ENCODE measurements at regions not wholly inside any gene's neighbourhood (a gene's known extent, or its start where the extent isn't known, plus 50 kb on each side); places are given as distances from the start of the nearest gene placed in this dataset.

- DNase-seq (ENCODE audit: low spot score) = no peak
These were observed 308.5 kb downstream of the BMP7 start for GRCh38 chr20:56957737-56958553.

GRCh38 chr20:56964901-56965300 is 301.5 kb downstream of the BMP7 start:
- no peak for DNase-seq (ENCODE audit: low spot score)

DNA sequence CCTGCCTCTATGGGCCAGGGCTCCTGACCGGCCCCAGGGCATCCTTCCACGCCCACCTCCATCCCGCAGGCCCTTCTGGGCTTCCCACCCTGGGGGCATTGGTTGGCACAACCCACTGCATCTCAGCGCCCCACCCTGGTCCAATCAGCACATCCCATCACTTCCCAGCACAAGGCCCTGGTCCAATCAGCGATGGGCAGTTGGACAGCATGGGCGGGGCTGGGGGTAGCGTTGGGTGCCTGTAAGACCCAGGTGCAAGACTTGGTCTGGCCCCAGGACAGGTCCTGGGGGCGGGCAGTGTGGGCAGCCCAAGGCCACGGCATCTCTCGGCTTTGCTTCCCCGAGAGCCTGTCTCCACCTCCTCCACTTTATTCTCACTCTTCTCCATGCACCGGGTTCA is 298.5 kb downstream of the BMP7 start:
- DNase-seq (ENCODE audit: low spot score) = no peak

GRCh38 chr20:56968376-56969048 is 297.9 kb downstream of the BMP7 start:
- DNase-seq (ENCODE audit: low spot score) = no peak

GRCh38 chr20:56974499-56975250 is 291.8 kb downstream of the BMP7 start:
- DNase-seq (ENCODE audit: low spot score) = peak; percentile 43

- no peak for DNase-seq (ENCODE audit: low spot score)
These were observed 290.6 kb downstream of the BMP7 start for GRCh38 chr20:56975838-56976237.

- DNase-seq (ENCODE audit: low spot score) = no peak
These were observed 290.1 kb downstream of the BMP7 start for GRCh38 chr20:56976336-56976735.

- DNase-seq (ENCODE audit: low spot score) = no peak
These were observed 288.0 kb downstream of the BMP7 start for GRCh38 chr20:56978475-56978874.

DNA sequence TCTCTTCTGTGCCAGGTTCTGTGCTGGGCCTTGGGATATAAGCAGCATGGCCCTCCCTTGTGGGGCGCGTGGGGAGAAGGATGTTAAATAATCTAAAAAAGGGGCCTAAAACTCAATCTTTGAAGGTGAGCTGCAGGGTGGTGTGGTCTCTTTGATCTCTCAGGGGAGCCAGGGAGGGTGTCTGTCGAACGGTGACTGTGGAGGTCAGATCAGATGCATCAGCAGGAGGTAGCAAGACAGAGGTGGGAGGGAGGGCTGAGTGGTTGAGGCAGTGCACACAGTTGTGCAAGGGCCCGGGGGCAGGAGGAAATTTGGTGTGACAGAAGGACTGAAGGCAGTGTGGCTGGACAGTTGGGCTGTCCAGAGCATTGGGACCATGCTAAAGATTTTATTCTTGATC is 287.3 kb downstream of the BMP7 start:
- no peak for DNase-seq (ENCODE audit: low spot score)

DNA sequence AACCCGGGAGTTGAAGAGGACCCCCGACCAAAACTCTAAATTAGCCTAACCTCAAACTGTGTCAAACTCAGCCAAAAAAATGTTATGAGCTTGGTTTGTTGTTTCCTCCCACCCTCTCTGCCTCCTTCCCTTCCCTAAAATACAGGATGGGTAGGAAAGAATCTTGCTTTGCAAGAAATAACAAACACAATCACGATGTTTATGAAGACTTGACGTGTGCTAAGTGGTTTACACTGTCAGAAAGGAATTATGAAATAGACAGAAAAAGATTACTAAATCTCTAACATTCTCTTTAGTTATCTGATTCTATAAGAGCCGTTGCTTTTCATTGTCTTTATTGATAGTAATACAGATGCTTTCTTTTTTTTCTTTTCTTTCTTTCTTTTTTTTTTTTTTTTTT is 285.1 kb downstream of the BMP7 start:
- no peak for DNase-seq (ENCODE audit: low spot score)

DNA sequence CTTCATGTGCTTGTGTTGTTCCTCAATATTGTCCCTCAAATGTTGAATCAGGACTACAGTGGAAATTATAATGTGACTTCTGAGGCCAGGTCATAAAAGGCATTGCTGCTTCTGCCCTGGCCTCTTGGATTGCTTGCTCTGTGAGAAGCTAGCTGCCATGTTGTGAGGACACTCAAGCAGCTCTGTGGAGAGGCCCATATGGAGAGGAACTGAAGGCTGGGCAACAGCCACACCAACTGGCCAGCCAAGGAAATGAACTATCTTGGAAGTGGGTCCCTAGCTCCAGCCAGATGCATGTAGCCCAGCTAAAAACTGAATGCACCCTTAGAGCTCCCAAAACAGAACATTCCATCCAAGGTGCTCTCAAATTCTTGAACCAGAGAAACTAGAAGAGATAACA is 282.6 kb downstream of the BMP7 start:
- no peak for DNase-seq (ENCODE audit: low spot score)

GRCh38 chr20:56985066-56985685 is 281.3 kb downstream of the BMP7 start:
- DNase-seq (ENCODE audit: low spot score) = no peak

- DNase-seq (ENCODE audit: low spot score) = no peak
These were observed 280.0 kb downstream of the BMP7 start for GRCh38 chr20:56986476-56986875.

GRCh38 chr20:56986931-56987720 is 279.3 kb downstream of the BMP7 start:
- DNase-seq (ENCODE audit: low spot score) = no peak

DNA sequence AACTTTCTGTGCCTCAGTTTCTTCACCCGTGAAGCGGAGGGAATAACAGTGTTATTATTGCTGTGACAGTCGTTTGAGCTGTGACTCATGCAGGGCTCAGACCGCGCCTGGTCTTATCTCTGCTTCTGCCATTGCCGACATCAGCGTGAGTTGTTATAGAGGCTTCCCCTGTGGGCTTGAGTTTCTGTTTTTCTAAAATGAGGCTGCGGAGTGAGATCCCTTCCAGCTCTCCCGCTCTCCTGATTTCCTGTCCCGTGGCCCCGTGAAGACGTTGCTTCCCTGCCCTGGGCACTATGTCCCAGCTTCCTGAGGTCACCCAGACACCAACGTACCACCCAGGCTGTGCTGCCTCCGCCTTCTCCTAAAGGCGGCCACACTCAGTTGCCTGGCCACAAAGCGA is 278.5 kb downstream of the BMP7 start:
- DNase-seq (ENCODE audit: low spot score) = no peak

DNA sequence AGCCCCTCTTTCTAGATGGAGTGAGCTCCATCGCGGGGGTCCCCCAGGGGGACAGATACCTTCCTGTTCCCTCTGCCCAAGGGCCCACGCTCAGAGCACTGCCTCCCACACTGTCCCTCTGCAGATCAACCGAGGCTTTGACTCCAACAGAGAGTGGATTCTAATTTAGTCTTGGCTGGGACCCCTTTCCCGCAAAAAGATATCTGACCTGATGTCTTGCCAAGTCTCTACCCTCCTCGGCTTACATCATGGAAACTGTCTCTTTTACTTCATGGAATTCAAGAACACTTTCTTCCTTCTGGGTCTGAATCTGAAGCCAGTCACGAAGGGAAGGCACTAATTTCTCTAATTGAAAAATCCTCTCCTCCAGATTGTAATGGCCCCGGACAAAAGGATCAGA is 278.0 kb downstream of the BMP7 start:
- DNase-seq (ENCODE audit: low spot score) = no peak

DNA sequence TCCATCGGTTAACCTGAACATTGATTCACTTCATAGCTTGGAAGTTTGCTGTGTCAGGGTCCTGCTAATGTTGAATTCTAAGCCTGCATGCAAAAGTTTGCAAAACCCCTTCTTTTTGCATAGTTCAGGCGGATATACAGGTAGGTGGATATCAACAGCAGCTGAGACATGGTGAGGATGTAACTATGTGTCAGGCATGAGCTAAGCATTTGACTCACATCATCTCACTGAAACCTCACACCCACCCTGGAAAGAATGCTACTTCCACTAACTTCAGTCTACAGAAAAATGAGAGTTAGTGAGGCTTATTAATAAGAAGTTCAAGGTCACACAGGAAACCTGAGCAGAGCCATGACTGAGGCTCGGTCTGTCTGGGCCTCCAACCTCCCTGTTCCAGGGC is 276.9 kb downstream of the BMP7 start:
- no peak for DNase-seq (ENCODE audit: low spot score)

- DNase-seq (ENCODE audit: low spot score) = no peak
These were observed 273.4 kb downstream of the BMP7 start for GRCh38 chr20:56993020-56993559.

- DNase-seq (ENCODE audit: low spot score) = no peak
These were observed 272.4 kb downstream of the BMP7 start for GRCh38 chr20:56994006-56994405.

- no peak for DNase-seq (ENCODE audit: low spot score)
These were observed 271.3 kb downstream of the BMP7 start for GRCh38 chr20:56995149-56995548.

- peak; percentile 69 for DNase-seq (ENCODE audit: low spot score)
These were observed 270.8 kb downstream of the BMP7 start for GRCh38 chr20:56995635-56996075.

All from HuH-7.5 (cell line).